Neural progenitor cell (in vitro differentiated cells): ENCODE measurements at regions not wholly inside any gene's neighbourhood (a gene's known extent, or its start where the extent isn't known, plus 50 kb on each side); places are given as distances from the start of the nearest gene placed in this dataset.
"Not testable (repeated sequence)": the region's sequence is repeated elsewhere in the genome, so short reads cannot be mapped to it uniquely, and the experiment has no call there.

ENCODE experiments used
- DNase-seq: peaks from one replicate; pipeline ENCODE4 v3.0.0-alpha.2; 2016; ENCODE audit warnings: low spot score
- H2AFZ ChIP-seq: fragments of 200-600 bp; sonication (generic); replicated peaks from 2 replicates; pipeline ENCODE4 v1.6.1; 2016; ENCODE audit warnings: antibody characterized with exemption
- H3F3A ChIP-seq: fragments of 200-600 bp; sonication (generic); 2 replicates; pipeline ENCODE4 v1.6.1; 2016; ENCODE audit warnings: antibody characterized with exemption, low read depth
- H3K27ac ChIP-seq: fragments of 200-600 bp; sonication (generic); 2 replicates; pipeline ENCODE4 v1.5.1; 2016; ENCODE audit warnings: mild to moderate bottlenecking
- H3K27me3 ChIP-seq: fragments of 200-600 bp; sonication (generic); 2 replicates; pipeline ENCODE4 v1.6.1; 2016; ENCODE audit warnings: mild to moderate bottlenecking, moderate library complexity
- H3K36me3 ChIP-seq: fragments of 200-600 bp; sonication (generic); 2 replicates; pipeline ENCODE4 v1.5.1; 2016
- H3K4me1 ChIP-seq: fragments of 200-600 bp; sonication (generic); 2 replicates; pipeline ENCODE4 v1.6.1; 2016; ENCODE audit warnings: mixed run types
- H3K4me2 ChIP-seq: fragments of 200-600 bp; sonication (generic); 2 replicates; pipeline ENCODE4 v1.6.1; 2016
- H3K4me3 ChIP-seq: fragments of 200-600 bp; sonication (generic); 2 replicates; pipeline ENCODE4 v1.5.1; 2016
- H3K79me2 ChIP-seq: fragments of 200-600 bp; sonication (generic); 2 replicates; pipeline ENCODE4 v1.6.1; 2016; ENCODE audit warnings: low read depth
- H3K9ac ChIP-seq: fragments of 200-600 bp; sonication (generic); 2 replicates; pipeline ENCODE4 v1.6.1; 2016
- H3K9me3 ChIP-seq: fragments of 200-600 bp; sonication (generic); 2 replicates; pipeline ENCODE4 v1.5.1; 2016; ENCODE audit warnings: low read depth
- H4K20me1 ChIP-seq: fragments of 200-600 bp; sonication (generic); 2 replicates; pipeline ENCODE4 v1.6.1; 2016; ENCODE audit warnings: low read depth
- H3K27ac Mint-ChIP-seq: 3 replicates; pipeline ENCODE4 v1.8.0; 2021; ENCODE audit warnings: mixed read lengths
- H3K27me3 Mint-ChIP-seq: 2 replicates; pipeline ENCODE4 v1.8.0; 2022; ENCODE audit warnings: low read depth, mild to moderate bottlenecking, inconsistent platforms, moderate library complexity, mixed read lengths; ENCODE audit not compliant: insufficient read depth
- H3K36me3 Mint-ChIP-seq: 3 replicates; pipeline ENCODE4 v1.8.0; 2021; ENCODE audit warnings: mixed read lengths
- H3K4me1 Mint-ChIP-seq: 3 replicates; pipeline ENCODE4 v1.8.0; 2021; ENCODE audit warnings: mixed read lengths
- H3K4me3 Mint-ChIP-seq: 3 replicates; pipeline ENCODE4 v1.8.0; 2021; ENCODE audit warnings: mild to moderate bottlenecking, moderate library complexity, mixed read lengths
- H3K9me3 Mint-ChIP-seq: 3 replicates; pipeline ENCODE4 v1.8.0; 2020; ENCODE audit warnings: mixed read lengths
- EZH2 ChIP-seq: fragments of 200-600 bp; sonication (generic); IDR thresholded peaks from 2 replicates; pipeline ENCODE4 v1.6.1; 2017; ENCODE audit warnings: antibody characterized with exemption, mild to moderate bottlenecking, moderate library complexity
- EZH2phosphoT487 ChIP-seq: fragments of 200-600 bp; sonication (generic); IDR thresholded peaks from 2 replicates; pipeline ENCODE4 v1.6.1; 2017; ENCODE audit warnings: antibody characterized with exemption
- TF ChIP-seq, protein P1 (sequence below): fragments of 200-600 bp; sonication (generic); IDR thresholded peaks from 2 replicates; pipeline ENCODE4 v1.5.1; 2017; ENCODE audit warnings: antibody characterized with exemption, mild to moderate bottlenecking

DNA sequence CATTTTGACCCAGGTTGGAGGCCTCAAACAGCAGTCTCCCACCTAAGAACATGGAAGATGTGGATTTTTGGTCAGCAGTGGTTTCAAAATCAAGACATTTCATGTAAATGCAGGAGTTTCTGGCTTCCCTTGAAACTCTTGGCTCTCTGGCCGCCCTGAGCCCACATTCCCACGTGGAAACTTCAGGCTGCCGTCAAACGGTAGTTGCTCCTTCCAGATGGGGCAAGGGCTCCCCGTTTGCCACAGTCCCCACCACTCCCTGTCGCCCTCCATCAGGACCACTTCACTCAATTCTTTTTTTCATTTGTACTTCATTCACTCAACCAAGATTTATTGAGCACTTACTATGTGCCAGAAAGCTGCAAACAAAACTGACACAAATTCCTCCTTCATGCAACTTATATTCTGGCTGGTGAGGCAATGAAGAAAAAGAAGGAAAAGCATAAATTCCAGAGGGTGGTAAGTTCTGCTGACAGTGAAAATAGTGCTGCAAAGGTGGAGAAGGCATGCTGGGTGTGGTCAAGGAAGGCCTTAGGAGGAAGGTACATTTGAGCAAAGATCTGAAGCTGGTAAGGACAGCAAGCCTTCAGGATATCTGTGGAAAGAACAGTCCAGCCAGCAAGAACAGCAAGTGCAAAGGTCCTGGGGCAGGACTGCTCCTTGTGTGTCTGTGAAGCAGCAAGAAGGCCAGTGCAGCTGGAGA lies 62.9 kb upstream of the PTPN1 start:
- Histone ChIP-seq H3F3A (no peaks in the 10 kb centered on the region), H2AFZ (no peak overlapping the region), H3K9ac (no peak overlapping the region), H3K9me3 (no peaks in the 10 kb centered on the region), H4K20me1 (no peaks in the 10 kb centered on the region), H3K27ac (no peak overlapping the region), H3K36me3 (no peaks in the 10 kb centered on the region), H3K4me2 (no peak overlapping the region), H3K4me1 (no peaks in the 10 kb centered on the region), H3K79me2 (no peaks in the 10 kb centered on the region), H3K27me3 (peaks cover 7% of the 10 kb centered on the region), H3K4me3 (no peak overlapping the region)
- Mint-ChIP-seq H3K27me3 (peaks cover 6% of the 10 kb centered on the region), H3K4me1 (peaks cover 13% of the 10 kb centered on the region), H3K27ac (no peak overlapping the region), H3K4me3 (no peak overlapping the region), H3K9me3 (no peaks in the 10 kb centered on the region), H3K36me3 (no peaks in the 10 kb centered on the region)
- TF ChIP-seq EZH2phosphoT487 (no peak), EZH2 (no peak)
- TF ChIP-seq, protein P1, sequence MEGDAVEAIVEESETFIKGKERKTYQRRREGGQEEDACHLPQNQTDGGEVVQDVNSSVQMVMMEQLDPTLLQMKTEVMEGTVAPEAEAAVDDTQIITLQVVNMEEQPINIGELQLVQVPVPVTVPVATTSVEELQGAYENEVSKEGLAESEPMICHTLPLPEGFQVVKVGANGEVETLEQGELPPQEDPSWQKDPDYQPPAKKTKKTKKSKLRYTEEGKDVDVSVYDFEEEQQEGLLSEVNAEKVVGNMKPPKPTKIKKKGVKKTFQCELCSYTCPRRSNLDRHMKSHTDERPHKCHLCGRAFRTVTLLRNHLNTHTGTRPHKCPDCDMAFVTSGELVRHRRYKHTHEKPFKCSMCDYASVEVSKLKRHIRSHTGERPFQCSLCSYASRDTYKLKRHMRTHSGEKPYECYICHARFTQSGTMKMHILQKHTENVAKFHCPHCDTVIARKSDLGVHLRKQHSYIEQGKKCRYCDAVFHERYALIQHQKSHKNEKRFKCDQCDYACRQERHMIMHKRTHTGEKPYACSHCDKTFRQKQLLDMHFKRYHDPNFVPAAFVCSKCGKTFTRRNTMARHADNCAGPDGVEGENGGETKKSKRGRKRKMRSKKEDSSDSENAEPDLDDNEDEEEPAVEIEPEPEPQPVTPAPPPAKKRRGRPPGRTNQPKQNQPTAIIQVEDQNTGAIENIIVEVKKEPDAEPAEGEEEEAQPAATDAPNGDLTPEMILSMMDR, result no peak
- no peak for DNase-seq

DNA sequence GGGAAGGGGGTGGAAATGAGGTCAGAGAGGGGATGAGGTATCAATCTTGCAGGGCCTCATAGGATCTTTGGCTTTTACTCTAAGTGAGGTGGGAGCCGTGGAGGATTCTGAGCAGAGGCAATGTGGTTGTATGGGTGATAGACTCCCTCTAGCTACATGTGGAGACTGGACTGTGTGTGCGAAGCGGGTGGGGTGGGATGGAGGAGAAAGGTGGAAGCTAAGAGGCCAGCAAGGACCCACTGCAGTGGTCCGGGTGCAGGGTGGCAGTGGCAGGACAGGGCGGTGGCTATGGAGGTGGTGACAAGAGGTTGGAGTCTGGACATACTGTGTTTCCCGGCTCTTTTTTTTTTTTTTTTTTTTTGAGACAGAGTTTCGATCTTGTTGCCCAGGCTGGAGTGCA lies 62.4 kb upstream of the PTPN1 start:
- DNase-seq, result no peak
- Histone ChIP-seq H3K79me2 (no peaks in the 10 kb centered on the region), H3K4me3 (no peak overlapping the region), H4K20me1 (no peaks in the 10 kb centered on the region), H2AFZ (no peak overlapping the region), H3K27ac (no peak overlapping the region), H3F3A (no peaks in the 10 kb centered on the region), H3K27me3 (peaks cover 7% of the 10 kb centered on the region), H3K9me3 (no peaks in the 10 kb centered on the region), H3K9ac (no peak overlapping the region), H3K4me1 (no peaks in the 10 kb centered on the region), H3K4me2 (no peak overlapping the region), H3K36me3 (no peaks in the 10 kb centered on the region)
- TF ChIP-seq EZH2 (no peak), EZH2phosphoT487 (no peak)
- TF ChIP-seq, protein P1, result no peak
- no peaks in the 10 kb centered on the region for H3K9me3 Mint-ChIP-seq
- peaks cover 13% of the 10 kb centered on the region for H3K4me1 Mint-ChIP-seq
- H3K27ac Mint-ChIP-seq, result no peak overlapping the region
- H3K36me3 Mint-ChIP-seq, result no peaks in the 10 kb centered on the region
- H3K27me3 Mint-ChIP-seq, result peaks cover 6% of the 10 kb centered on the region
- no peak overlapping the region for H3K4me3 Mint-ChIP-seq

DNA sequence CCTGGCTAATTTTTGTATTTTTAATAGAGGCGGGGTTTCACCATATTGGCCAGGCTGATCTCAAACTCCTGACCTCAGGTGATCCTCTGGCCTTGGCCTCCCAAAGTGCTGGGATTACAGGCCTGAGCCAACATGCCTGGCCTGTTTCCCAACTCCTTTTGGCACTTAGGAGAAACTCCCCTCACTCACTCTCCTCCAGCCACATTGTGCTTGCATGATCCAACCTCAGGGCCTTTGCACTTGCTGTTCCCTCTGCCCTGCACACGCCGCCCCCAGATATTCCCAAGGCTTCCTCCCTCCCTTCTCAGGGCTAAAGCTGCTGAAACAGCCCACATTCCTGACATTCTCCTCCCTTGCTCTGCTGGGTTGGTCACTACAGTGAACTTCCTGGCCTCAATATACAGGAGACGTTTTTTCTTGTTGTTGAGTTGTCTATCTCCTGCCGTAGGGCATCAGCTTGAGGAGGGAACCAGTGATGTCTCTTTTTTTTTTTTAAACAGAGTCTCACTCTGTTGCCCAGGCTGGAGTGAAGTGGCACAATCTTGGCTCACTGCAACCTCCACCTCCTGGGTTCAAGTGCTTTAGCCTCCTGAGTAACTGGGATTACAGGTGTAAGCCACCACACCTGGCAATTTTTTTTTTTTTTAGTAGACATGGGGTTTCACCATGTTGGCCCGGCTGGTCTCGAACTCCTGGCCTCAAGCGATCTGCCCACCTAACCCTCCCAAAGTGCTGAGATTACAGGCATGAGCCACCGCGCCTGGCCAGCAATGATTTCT lies 61.4 kb upstream of the PTPN1 start:
- not testable (repeated sequence) for H3K9me3 ChIP-seq, H3K27ac ChIP-seq, H3K36me3 Mint-ChIP-seq, H3K36me3 ChIP-seq, H4K20me1 ChIP-seq, H3K27me3 Mint-ChIP-seq, H3K79me2 ChIP-seq, H3K27ac Mint-ChIP-seq, H3F3A ChIP-seq, H2AFZ ChIP-seq, H3K27me3 ChIP-seq, H3K4me3 ChIP-seq, H3K9ac ChIP-seq, H3K4me3 Mint-ChIP-seq, DNase-seq, H3K4me1 ChIP-seq, H3K9me3 Mint-ChIP-seq, H3K4me2 ChIP-seq
- peaks cover 13% of the 10 kb centered on the region for H3K4me1 Mint-ChIP-seq
